GM04504 (cell line): ENCODE measurements at regions not wholly inside any gene's neighbourhood (a gene's known extent, or its start where the extent isn't known, plus 50 kb on each side); places are given as distances from the start of the nearest gene placed in this dataset.

ENCODE experiments used
- DNase-seq: peaks from one replicate; pipeline ENCODE4 v3.0.0-alpha.2; 2012; ENCODE audit warnings: low read depth

GRCh38 chr2:107025291-107025857, 139.4 kb upstream of the ST6GAL2 start:
- no peak for DNase-seq

DNA sequence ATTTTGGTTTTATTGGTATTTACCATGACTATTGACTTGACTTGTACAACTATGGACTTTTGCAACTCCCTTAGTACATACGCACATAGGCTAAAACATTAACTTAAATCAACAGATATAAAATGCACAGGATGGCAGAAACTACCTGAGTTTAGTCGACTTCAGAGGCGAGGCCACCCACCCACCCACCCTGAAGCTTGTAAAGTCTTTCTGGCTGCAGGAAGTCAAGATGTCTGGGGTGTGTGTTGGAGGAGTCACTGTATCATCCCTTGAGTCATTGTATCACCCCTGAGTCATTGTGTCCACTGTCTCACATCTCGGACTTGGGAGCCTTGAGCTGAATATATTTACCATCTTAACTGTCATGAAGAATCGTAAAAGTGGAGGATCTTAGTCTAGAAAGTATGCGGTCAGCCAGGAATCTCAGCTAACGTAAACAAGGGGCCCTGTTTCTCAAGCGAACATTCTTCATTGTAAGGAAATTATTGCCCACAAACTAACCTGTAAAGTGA, 140.0 kb upstream of the ST6GAL2 start:
- peak; percentile 49 for DNase-seq

GRCh38 chr2:107027205-107027604, 141.2 kb upstream of the ST6GAL2 start:
- DNase-seq = no peak

GRCh38 chr2:107027810-107028209, 141.8 kb upstream of the ST6GAL2 start:
- no peak for DNase-seq

- DNase-seq = no peak
Observed at GRCh38 chr2:107028661-107029060, 142.7 kb upstream of the ST6GAL2 start.

DNA sequence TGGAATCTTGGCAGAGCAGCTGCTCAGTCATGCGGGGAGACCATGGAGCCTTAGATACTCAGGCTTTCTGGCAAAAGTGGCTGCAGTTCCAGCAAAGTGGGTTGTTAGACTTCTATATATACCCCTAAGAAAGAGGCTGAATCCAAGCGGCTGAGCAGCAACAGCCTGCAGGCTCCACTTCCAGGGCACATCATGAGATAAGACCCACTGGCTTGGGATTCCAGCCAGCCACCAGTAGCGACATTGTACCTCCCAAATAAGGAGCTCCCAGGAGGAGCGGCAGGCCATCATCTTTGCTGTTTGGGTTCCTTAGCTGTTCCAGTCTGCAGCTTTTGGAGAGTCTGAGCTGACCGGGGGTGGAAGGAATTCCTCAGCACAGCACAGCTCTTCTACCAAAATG, 150.3 kb upstream of the ST6GAL2 start:
- no peak for DNase-seq

- no peak for DNase-seq
Observed at GRCh38 chr2:107062173-107062572, 176.2 kb upstream of the ST6GAL2 start.

DNA sequence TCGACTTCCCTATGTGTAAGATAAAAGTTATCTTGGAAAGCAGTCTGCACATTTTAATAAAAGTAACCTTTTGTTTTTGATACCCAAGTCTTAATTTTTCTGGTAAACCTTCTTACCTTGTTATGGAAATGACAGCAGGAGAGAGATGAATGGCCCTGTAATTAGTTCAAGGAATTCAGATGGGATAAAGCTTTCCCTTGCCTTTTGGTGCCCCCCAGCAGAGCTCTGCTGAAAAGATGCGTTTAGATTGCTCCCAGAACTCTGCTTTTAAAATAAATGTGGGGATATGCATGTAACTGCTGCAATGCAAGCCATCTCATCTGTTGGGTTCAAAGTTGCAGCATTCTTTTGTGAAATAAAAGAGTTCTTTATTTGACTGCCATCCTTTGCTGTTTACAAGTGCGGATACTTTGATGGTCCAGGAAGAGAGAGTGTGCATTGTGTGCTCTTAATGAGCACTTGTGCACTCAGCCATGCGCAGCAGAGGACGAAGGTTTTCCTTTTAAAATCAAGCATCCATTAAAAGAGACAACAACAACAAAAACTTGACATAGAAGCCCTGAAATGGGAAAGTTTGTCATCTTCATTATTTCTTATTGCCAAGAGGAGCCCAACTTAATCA, 176.7 kb upstream of the ST6GAL2 start:
- DNase-seq = no peak

DNA sequence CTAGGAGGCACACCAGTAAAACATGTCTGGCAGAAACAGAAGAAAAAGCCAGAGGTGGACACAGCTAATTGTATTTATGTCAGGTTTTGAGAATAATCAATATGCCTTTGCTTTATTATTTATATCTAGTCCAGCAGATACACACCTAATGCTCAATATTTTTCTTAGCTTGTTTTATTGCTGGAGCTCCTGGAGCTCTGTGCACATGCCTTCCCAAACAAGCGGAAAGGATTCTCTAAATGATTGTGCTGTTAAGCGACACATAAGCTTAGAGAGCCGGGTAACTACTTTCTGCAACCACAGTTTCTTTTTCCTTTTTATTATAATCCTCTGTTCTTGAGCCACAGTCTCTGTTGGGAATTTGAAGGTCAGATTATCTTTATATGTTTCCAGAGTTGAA, 177.3 kb upstream of the ST6GAL2 start:
- DNase-seq = no peak

- DNase-seq = no peak
Observed at GRCh38 chr2:107064750-107065149, 178.8 kb upstream of the ST6GAL2 start.

DNA sequence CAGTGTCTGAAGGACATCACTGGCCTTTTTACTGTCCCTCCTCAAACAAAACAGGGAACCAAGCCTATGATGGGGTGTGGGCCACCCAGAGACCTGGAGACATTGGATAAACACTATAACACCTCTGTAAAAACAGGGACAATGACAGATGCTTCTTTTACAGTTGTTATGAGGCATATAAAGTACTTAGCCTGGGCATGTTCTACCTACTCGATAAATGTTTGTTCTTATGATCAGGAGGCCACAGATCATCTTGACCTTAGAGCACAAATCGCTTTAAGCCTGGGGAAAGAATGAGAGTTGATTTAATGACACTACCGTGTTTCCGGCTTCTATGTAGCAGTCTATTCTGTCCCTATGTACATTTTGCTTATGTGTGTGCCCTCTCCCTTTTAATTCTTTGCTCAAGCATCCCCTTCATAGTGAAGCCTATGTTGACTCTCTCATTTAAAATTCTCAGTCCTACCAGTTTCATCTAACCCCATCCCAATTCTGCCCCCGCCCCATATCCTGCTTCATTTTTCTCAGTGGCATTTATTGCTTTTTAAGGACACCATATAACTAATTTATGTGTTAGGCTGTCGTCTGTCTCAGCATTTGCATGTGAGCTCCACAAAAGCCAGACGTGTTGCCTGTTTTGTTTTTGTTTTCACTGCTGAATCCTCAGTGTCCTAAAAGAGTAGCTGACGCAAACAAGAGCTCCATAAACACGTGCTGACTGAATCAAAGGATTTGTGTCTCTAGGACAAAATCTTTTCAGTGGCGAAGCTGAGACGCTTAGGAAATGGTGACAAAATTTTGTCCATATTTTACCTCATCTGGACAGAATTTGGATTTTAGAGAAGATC, 182.3 kb upstream of the ST6GAL2 start:
- DNase-seq = no peak

DNA sequence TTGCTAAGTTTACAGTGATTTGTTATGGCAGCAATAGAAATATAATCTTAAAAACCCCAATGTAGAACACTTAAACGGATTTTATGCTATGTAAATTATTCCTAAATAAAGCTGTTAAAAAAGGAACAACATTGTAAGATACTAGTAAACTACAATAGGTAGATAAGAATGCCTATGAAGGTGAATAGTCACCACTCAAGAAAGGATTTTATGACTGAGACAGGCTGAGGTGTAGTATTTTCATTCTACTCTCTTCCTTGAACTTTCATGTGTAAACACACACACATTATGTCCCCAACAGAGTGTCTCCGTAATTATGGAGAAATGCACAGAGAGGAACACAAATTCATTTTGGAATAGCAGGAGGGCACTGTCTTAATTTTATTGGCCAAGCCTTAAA, 183.9 kb upstream of the ST6GAL2 start:
- no peak for DNase-seq

- DNase-seq = no peak
Observed at GRCh38 chr2:107072150-107072940, 186.4 kb upstream of the ST6GAL2 start.

DNA sequence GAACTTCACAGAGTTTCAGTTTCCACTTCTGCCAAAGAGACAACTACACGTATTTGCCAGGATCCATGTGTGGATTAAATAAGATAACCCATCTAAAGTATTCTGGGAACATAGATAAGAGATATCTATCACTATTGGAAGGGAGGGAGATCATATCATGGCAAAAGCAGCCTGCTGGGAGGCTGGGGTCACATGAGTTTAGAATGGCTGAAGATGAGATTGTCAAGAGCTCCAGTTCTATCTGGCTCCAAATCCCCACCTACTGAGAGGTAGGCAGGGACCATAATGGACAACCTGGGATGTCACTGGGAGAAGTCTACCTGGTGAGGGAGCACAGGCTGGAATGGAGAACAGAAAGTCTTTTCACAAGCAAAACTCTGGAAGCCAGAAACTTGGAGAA, 192.6 kb upstream of the ST6GAL2 start:
- no peak for DNase-seq

GRCh38 chr2:107086497-107086896, 200.5 kb upstream of the ST6GAL2 start:
- no peak for DNase-seq

DNA sequence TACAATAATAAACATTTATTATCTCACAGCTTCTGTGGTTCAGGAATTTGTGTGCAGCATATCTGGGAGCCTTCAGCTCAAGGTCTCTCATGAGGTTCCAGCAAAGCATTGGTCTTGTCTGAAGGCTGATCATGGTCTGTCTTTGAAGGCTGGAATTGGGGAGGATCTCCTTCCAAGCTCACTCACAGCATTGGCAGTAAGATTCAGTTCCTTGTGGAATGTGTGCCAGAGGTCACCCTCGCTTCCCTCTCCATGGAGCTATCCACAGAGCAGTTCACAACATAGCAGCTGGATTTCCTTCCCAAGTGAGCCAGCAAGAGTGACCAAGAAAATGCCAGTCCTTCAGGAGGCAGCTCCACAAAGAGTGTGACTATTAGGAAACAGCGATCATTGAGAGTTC, 202.2 kb upstream of the ST6GAL2 start:
- DNase-seq = no peak

- DNase-seq = no peak
Observed at GRCh38 chr2:107091163-107091864, 205.3 kb upstream of the ST6GAL2 start.

DNA sequence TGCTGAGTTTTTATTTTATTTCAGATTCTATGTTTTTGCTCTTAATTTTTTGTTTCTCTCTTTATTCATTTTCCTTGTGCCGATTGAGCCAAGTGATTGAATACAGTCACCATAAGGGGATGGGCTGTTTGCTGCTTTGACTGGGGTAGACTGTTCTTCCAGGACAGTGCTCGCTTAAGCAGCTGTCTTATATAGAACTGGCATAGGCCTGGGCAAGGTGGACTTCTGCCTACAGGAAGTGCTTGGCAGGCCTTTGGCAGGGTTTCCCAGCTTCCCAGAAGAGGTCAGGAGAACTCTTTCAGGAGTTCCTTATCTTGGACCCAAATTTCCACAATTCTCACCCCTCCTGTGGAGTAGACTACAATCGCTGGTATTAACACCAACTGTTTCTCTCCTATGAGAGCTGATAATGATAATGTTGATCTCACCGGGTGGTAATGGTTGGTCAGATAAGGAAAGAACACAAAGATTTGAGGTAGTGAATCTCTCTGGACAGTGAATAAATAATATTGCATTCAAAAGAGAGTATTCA, 207.5 kb upstream of the ST6GAL2 start:
- DNase-seq = no peak

GRCh38 chr2:107094450-107094986, 208.6 kb upstream of the ST6GAL2 start:
- no peak for DNase-seq

DNA sequence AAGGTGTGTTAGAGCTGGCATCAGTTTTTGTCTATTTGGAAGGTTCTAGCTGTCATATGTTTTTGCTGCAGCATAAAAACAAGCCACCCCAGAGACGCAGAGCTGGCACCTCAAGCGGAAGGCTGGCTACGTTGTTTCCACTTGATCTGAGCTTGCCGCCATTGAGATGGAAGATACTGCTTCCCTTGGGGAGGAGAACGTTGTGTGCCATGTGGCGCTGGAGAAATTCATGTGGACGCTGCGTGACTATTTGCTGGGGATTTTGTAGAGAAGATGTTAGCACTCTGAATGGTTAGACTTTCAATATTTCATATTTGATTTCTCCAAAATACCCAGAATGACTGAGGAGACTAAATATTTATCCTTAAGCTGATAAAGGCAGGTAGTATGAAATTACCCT, 216.2 kb upstream of the ST6GAL2 start:
- DNase-seq = no peak

DNA sequence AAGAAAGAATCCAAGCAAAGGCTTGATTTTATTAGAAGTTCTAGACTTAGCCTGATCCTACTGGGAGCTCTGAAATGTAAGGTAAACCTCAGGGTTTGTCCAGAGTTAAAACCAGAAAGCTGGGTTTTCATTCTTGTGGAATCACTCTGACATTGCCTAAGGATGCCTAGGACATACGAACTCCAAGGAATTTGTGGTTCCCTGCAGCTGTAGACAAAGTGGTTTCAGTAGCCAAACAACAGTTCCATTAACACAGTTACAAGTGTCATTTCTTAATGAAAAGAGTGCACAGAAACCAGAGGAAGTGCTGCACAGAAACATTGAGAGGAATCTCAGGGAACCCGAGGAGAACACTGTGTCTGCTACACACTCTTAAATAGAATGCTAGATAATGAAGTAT, 221.4 kb upstream of the ST6GAL2 start:
- no peak for DNase-seq
